Keratinocyte (primary cell): ENCODE measurements at regions not wholly inside any gene's neighbourhood (a gene's known extent, or its start where the extent isn't known, plus 50 kb on each side); places are given as distances from the start of the nearest gene placed in this dataset.

Experiments used
- DNase-seq: peaks from one replicate; pipeline ENCODE4 v3.0.0-alpha.2; 2011; ENCODE audit warnings: low read depth, missing footprints, low spot score
- FAIRE-seq: peaks from 2 replicates; lab custom pipeline; 2011; peaks lifted over from hg19 to GRCh38; lab: Jason Lieb, UNC
- H2AFZ ChIP-seq: 2 replicates; pipeline ENCODE4 v1.6.0; 2012; ENCODE audit warnings: low read length, control low read depth, inconsistent platforms; ENCODE audit not compliant: control insufficient read depth
- H3K27ac ChIP-seq: 2 replicates; pipeline ENCODE4 v1.5.1; 2011; ENCODE audit warnings: low read length; ENCODE audit not compliant: control insufficient read depth, insufficient read depth
- H3K27me3 ChIP-seq: 3 replicates; pipeline ENCODE4 v1.6.0; 2011; ENCODE audit warnings: low read length; ENCODE audit not compliant: control insufficient read depth, insufficient read depth; ENCODE audit errors: extremely low read depth
- H3K36me3 ChIP-seq, 2 experiments: 2 replicates in 1 of 2; 3 replicates in 1 of 2; pipeline ENCODE4 v1.5.1; 2011; ENCODE audit warnings: low read length in 2 of 2, mild to moderate bottlenecking in 1 of 2; ENCODE audit not compliant: control insufficient read depth in 2 of 2, insufficient read depth in 2 of 2; ENCODE audit errors: extremely low read depth in 1 of 2
- H3K4me1 ChIP-seq: 3 replicates; pipeline ENCODE4 v1.5.1; 2011; ENCODE audit warnings: low read length; ENCODE audit not compliant: control insufficient read depth, insufficient read depth; ENCODE audit errors: extremely low read depth
- H3K4me2 ChIP-seq: 3 replicates; pipeline ENCODE4 v1.6.0; 2011; ENCODE audit warnings: low read depth, low read length; ENCODE audit not compliant: control insufficient read depth, insufficient read depth; ENCODE audit errors: extremely low read depth
- H3K4me3 ChIP-seq, 3 experiments: fragments of 200-600 bp in 1 of 3; sonication (generic) in 1 of 3; 2 replicates in 2 of 3; 3 replicates in 1 of 3; pipeline ENCODE4 v1.5.1; 2011 to 2016; ENCODE audit warnings: low read length in 3 of 3, mild to moderate bottlenecking in 3 of 3, control low read depth in 2 of 3, inconsistent platforms in 1 of 3, low read depth in 1 of 3, mixed read lengths in 1 of 3, mixed run types in 1 of 3, moderate library complexity in 1 of 3; ENCODE audit not compliant: control insufficient read depth in 2 of 3, insufficient read depth in 2 of 3; ENCODE audit errors: extremely low read depth in 1 of 3
- H3K79me2 ChIP-seq: 2 replicates; pipeline ENCODE4 v1.6.0; 2012; ENCODE audit warnings: low read length; ENCODE audit not compliant: control insufficient read depth, insufficient read depth
- H3K9ac ChIP-seq: 3 replicates; pipeline ENCODE4 v1.6.0; 2011; ENCODE audit warnings: low read length; ENCODE audit not compliant: control insufficient read depth, insufficient read depth; ENCODE audit errors: extremely low read depth
- H3K9me1 ChIP-seq: 3 replicates; pipeline ENCODE4 v1.6.0; 2011; ENCODE audit warnings: low read length; ENCODE audit not compliant: control insufficient read depth, insufficient read depth; ENCODE audit errors: extremely low read depth
- H3K9me3 ChIP-seq: 2 replicates; pipeline ENCODE4 v1.5.1; 2012; ENCODE audit warnings: low read depth, low read length; ENCODE audit not compliant: control insufficient read depth
- H4K20me1 ChIP-seq: 3 replicates; pipeline ENCODE4 v1.6.0; 2011; ENCODE audit warnings: low read length; ENCODE audit not compliant: control insufficient read depth, insufficient read depth; ENCODE audit errors: extremely low read depth
- CTCF ChIP-seq, 3 experiments: IDR thresholded peaks in 1 of 3; conservative IDR thresholded peaks in 1 of 3; optimal IDR thresholded peaks in 1 of 3; 2 replicates in 2 of 3; 3 replicates in 1 of 3; pipeline versions ENCODE3 to v1.5.1; 2011; ENCODE audit warnings: low read length in 3 of 3, mild to moderate bottlenecking in 3 of 3, moderate library complexity in 2 of 3, control low read depth in 1 of 3, inconsistent platforms in 1 of 3; ENCODE audit not compliant: insufficient read depth in 2 of 3; ENCODE audit errors: extremely low read depth in 1 of 3
- EZH2 ChIP-seq: IDR thresholded peaks from one replicate; pipeline ENCODE4 v1.6.1; 2012; ENCODE audit warnings: inconsistent platforms, mild to moderate bottlenecking, low read length, moderate library complexity
- dilution Hi-C: fragments of 300-500 bp; cut with MboI; formaldehyde crosslinking; loops from one replicate; pipeline ENCODE4 v1.7.0; 2020; ENCODE audit warnings: low sequenced_read_pairs; ENCODE audit not compliant: extremely low pct_ligation_motif_present

GRCh38 chr20:54940522-54940921 lies 465.1 kb downstream of the DOK5 start:
- dilution Hi-C loops: no loop called here
- FAIRE-seq: no peak

GRCh38 chr20:54938707-54939106 lies 463.3 kb downstream of the DOK5 start:
- Histone ChIP-seq H3K27ac (no peak overlapping the region), H3K36me3 (no peaks in the 10 kb centered on the region), H3K27me3 (no peaks in the 10 kb centered on the region), H3K4me3 (no peak overlapping the region), H3K79me2 (no peaks in the 10 kb centered on the region), H3K9me3 (no peaks in the 10 kb centered on the region), H3K9ac (no peak overlapping the region), H4K20me1 (no peaks in the 10 kb centered on the region), H3K4me1 (no peaks in the 10 kb centered on the region), H3K9me1 (no peaks in the 10 kb centered on the region), H3K4me2 (no peak overlapping the region), H2AFZ (no peak overlapping the region)
- DNase-seq (no peak), FAIRE-seq (no peak)
- TF ChIP-seq EZH2 (no peak), CTCF (optimal IDR thresholded peaks at IDR 0.05 in 1 of 3, IDR thresholded peaks at IDR 0.05 in 1 of 3, conservative IDR thresholded peaks at IDR 0.05 in 1 of 3; ENCODE audit: extremely low read depth in 1 of 3, insufficient read depth in 2 of 3, low read length in 3 of 3) (peak in 1 of 3 experiments; percentile 2)
- dilution Hi-C loops: no loop called here

More at GRCh38 chr20:54940522-54940921, 465.1 kb downstream of the DOK5 start:
- Histone ChIP-seq H3K9me1 (no peaks in the 10 kb centered on the region), H3K4me1 (no peaks in the 10 kb centered on the region), H3K9me3 (no peaks in the 10 kb centered on the region), H3K4me2 (no peak overlapping the region), H3K27ac (no peak overlapping the region), H2AFZ (no peak overlapping the region), H3K4me3 (no peak overlapping the region), H4K20me1 (no peaks in the 10 kb centered on the region), H3K9ac (no peak overlapping the region), H3K36me3 (no peaks in the 10 kb centered on the region), H3K79me2 (no peaks in the 10 kb centered on the region), H3K27me3 (no peaks in the 10 kb centered on the region)
- DNase-seq: no peak
- TF ChIP-seq CTCF (optimal IDR thresholded peaks at IDR 0.05 in 1 of 3, IDR thresholded peaks at IDR 0.05 in 1 of 3, conservative IDR thresholded peaks at IDR 0.05 in 1 of 3; ENCODE audit: extremely low read depth in 1 of 3, insufficient read depth in 2 of 3, low read length in 3 of 3): no peak
- no peak for TF ChIP-seq EZH2
